Gastrocnemius medialis (tissue), 4 donors: ENCODE measurements at regions not wholly inside any gene's neighbourhood (a gene's known extent, or its start where the extent isn't known, plus 50 kb on each side); places are given as distances from the start of the nearest gene placed in this dataset.

Experiments used
- POLR2A ChIP-seq, 2 donors: fragments of 450-650 bp; IDR thresholded peaks; one replicate each; pipeline ENCODE4 v1.6.1; 2017; ENCODE audit warnings: antibody characterized with exemption in 2 of 2, mild to moderate bottlenecking in 2 of 2, moderate library complexity in 2 of 2
- TF ChIP-seq, protein P1 (sequence below), 5 experiments: fragments of 450-650 bp in 3 of 5; fragments of 200-600 bp in 2 of 5; sonication (generic) in 2 of 5; IDR thresholded peaks in 4 of 5; conservative IDR thresholded peaks in 1 of 5; 1 replicate in 4 of 5; 2 replicates in 1 of 5; pipeline ENCODE4 v1.5.1; 2016 to 2019; ENCODE audit warnings: antibody characterized with exemption in 5 of 5, mild to moderate bottlenecking in 3 of 5, moderate library complexity in 3 of 5

DNA sequence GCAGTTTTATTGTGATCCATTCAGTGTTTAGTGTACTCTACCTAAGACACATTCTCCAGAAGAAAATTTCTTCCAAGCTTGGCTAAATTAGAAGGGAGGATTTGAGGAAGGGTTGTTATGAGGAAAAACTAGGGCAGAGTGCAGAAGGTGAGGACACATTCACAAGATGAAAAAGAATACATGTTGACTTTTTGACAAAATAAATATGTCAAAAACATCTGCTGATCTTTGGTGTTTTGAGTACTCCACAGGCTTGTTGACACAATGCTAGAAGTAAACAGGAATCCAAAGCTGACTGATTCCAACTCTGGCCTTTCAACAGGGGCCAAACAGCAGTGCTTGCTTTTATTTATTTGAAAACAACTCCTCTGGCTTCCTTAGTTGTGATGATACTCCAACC, 125.8 kb upstream of the SLC7A11 start:
- TF ChIP-seq, protein P1, sequence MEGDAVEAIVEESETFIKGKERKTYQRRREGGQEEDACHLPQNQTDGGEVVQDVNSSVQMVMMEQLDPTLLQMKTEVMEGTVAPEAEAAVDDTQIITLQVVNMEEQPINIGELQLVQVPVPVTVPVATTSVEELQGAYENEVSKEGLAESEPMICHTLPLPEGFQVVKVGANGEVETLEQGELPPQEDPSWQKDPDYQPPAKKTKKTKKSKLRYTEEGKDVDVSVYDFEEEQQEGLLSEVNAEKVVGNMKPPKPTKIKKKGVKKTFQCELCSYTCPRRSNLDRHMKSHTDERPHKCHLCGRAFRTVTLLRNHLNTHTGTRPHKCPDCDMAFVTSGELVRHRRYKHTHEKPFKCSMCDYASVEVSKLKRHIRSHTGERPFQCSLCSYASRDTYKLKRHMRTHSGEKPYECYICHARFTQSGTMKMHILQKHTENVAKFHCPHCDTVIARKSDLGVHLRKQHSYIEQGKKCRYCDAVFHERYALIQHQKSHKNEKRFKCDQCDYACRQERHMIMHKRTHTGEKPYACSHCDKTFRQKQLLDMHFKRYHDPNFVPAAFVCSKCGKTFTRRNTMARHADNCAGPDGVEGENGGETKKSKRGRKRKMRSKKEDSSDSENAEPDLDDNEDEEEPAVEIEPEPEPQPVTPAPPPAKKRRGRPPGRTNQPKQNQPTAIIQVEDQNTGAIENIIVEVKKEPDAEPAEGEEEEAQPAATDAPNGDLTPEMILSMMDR (IDR thresholded peaks at IDR 0.05 in 4 of 5, conservative IDR thresholded peaks at IDR 0.05 in 1 of 5), result no peak
- no peak for TF ChIP-seq POLR2A (IDR thresholded peaks at IDR 0.05)
